GM18873 (cell line): ENCODE measurements at regions not wholly inside any gene's neighbourhood (a gene's known extent, or its start where the extent isn't known, plus 50 kb on each side); places are given as distances from the start of the nearest gene placed in this dataset.

Experiments
- ATAC-seq: cut with Tn5 transposase; IDR thresholded peaks from one replicate; pipeline ENCODE4 v1.9.1; 2021; ENCODE audit warnings: mild to moderate bottlenecking, moderate library complexity, moderate number of reproducible peaks; ENCODE audit not compliant: unreplicated experiment, low FRiP score

GRCh38 chr2:134178138-134178877 lies 75.6 kb upstream of the MGAT5 start:
- peak; percentile 83 for ATAC-seq

- no peak for ATAC-seq
Observed at GRCh38 chr2:134181219-134181618, 72.7 kb upstream of the MGAT5 start.

GRCh38 chr2:134183679-134184078 lies 70.2 kb upstream of the MGAT5 start:
- ATAC-seq: no peak

DNA sequence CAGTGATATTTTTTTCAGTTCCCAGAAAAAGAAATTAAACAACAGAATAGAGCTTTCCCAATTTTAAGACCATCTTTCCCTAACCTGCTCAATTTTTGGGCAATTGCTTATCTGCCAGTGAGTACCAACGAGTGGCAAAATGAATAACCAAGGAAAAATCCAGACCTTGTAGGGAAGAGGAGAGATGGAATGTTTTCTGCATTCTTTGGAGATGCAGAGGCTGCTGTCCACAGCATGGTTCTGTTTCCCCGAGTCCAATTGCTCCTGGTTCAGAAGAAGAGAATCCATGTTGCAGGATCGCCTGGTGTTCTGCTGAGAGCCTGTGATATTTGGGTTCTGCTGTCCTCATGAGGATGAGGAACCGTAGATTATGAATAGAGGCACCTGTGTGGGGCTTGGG lies 68.2 kb upstream of the MGAT5 start:
- no peak for ATAC-seq

DNA sequence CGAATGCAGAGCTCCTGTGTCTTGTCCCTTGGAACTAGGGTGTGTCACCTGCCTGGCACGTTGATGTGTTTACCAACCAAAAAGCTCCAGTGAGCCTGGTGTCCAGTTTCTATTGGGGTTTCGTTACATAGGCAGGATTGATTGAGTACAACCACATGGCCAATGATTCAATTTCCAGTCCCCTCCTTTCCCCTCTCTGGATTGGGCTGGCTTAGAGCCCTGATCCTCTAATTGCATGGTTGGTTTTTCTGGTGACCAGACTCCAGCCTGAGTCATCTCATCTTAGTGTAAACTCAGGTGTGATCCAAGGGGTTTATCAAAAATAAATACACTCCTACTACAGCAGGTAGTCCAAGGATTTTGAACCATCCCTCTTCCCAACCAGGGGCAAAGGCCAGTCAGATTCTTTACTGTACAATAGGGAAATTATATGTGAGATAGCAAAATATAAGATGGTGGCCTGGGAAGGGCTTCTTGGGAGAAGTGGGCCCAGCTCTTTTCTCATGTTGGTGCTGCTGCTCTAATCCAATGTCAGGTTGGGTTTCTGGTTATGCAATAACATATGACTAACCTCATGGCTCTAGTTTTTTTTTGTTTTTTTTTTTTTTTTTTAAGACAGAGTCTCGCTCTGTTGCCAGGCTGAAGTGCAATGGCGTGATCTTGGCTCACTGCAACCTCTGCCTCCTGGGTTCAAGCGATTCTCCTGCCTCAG lies 64.7 kb upstream of the MGAT5 start:
- ATAC-seq: no peak

- no peak for ATAC-seq
Observed at GRCh38 chr2:134190062-134190806, 63.6 kb upstream of the MGAT5 start.

DNA sequence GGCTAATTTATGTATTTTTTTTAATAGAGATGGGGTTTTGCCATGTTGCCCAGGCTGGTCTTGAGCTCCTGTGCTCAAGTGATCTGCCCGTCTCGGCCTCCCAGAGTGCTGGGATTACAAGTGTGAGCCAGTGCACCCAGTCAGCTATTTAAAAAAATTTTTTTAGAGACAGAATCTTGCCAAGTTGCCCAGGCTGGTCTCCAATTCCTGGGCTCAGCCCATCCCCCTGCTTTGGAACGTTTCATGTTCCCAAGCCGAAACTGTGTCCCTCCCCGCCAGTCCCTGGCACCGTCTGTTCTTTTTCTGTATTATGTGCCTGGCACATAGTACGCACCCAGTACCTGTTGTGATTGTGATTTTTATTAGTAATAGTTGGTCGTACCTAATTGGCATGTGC lies 63.1 kb upstream of the MGAT5 start:
- no peak for ATAC-seq

DNA sequence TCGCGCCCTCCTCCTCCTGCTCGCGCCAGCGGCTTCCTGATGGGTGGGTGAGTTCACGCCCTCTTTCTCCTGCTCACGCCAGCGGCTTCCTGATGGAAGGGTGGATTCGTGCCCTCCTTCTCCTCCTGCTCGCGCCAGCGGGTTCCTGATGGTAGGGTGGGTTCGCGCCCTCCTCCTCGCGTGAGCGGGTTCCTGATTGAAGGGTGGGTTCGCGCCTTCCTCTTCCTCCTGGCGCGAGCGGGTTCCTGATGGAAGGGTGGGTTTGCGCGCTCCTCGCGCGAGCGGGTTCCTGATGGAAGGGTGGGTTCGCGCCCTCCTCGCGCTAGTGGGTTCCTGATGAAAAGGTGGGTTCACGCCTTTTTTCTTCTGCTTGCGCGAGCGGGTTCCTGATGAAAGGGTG lies 62.0 kb upstream of the MGAT5 start:
- no peak for ATAC-seq

DNA sequence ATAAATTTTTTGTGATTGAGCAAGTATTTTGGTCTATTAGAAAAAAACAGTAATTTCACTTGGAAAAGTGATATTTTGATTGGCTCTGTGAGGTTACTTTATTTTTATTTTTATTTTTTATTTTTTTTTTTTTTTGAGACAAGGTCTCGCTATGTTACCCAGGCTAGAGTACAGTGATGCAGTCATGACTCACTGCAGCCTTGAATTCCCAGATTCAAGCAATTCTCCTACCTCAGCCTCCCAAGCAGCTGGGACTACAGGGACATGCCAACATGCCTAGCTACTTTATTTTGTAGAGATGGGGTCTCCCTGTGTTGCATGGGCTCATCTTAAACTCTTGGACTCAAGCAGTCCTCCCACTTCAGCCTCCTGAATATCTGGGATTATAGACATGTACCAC lies 60.9 kb upstream of the MGAT5 start:
- no peak for ATAC-seq

DNA sequence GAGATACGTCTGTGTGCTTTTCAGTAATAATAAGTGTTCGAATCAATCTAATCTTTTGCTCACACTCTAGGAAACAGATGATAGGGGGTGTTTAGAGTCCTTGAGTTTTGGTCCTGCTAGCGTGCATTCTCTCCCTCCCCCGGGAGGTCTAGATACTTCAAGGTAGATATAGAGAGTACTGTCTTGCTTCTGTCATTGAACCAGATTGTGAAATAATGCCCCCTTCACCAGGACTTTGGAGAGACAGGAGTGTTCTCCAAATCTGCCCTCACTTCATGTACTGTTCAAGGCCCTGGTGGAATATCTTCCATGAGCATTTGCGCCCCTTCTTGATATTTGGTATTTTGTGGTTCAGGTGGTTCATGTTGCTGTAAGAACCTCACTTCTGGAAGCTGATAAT lies 59.4 kb upstream of the MGAT5 start:
- ATAC-seq: no peak

DNA sequence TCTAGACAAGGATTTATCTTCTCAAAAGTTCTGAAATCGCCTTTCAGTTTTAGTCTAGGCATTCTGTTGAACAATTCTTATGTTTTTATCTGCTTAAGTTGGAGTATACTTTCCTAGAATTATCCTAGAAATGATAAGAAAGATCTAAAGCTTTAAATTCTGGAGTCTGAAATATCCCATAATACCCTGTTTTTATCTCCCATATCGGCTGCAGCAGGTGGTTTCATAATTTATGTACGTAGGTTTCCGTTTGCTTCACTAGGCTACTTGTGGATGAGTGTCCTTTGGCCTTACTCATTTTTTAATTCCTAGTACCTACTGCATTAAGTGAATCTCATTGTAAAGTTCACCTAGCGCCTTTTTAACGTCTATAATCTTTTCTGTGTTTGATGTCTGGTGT lies 58.5 kb upstream of the MGAT5 start:
- ATAC-seq: no peak

GRCh38 chr2:134197445-134197844 lies 56.4 kb upstream of the MGAT5 start:
- ATAC-seq: no peak

- no peak for ATAC-seq
Observed at GRCh38 chr2:134198006-134198634, 55.8 kb upstream of the MGAT5 start.

GRCh38 chr2:134199123-134199522 lies 54.7 kb upstream of the MGAT5 start:
- ATAC-seq: no peak

DNA sequence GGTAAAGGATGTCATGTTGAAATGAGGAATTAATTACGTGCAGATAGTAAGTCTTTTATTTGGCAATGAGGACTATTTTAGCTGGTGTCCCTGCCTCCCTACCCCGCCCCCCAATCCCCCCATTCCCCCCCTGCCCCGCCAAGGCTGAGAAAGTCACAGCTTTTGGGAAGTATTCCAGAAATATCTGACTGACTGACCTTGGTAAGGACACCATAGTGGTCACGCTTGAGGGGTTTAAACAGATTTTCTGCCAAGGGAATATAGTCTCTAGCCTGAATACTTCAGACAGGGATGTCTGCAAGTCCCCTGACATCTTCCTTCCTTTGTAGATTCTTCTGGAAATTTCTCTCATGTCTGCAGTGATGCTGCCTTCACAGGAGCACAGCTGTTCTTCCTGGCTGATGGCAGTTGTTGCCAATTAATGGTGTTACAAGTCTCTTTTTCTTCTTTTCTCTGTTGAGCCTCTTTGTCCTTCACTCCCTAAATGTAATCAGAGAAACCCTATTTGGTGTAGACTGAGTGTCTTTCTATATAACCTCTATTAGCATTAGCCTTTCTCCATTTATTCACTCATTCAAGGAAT lies 53.7 kb upstream of the MGAT5 start:
- ATAC-seq: no peak

- ATAC-seq: no peak
Observed at GRCh38 chr2:134201533-134201932, 52.3 kb upstream of the MGAT5 start.

DNA sequence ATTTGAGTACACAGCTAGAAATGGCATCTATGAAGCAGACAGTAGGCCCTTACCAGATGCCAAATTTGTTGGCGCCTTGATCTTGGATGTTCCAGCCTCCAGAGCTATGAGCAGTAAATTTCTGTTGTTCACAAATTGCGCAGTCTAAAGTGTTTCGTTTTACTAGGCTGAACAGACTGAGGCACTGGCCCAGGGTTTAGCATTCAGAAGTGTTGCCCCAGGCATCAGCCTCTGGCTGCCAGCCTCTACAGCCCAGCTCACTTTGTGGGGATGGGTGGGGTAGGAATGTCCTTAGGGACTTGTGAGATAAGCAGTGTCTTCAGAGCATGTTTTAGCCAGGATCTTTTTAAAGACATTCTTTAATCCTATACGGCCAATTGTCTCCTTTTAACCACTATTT lies 51.5 kb upstream of the MGAT5 start:
- no peak for ATAC-seq

- no peak for ATAC-seq
Observed at GRCh38 chr2:134203175-134203574, 50.7 kb upstream of the MGAT5 start.
